Upper lobe of right lung (tissue), 1 donor: ENCODE measurements at regions not wholly inside any gene's neighbourhood (a gene's known extent, or its start where the extent isn't known, plus 50 kb on each side); places are given as distances from the start of the nearest gene placed in this dataset.

Source experiments
- ATAC-seq: fragments of 200-7000 bp; cut with Tn5 transposase; one replicate; pipeline ENCODE4 v1.9.1; 2020; ENCODE audit warnings: mild to moderate bottlenecking, moderate library complexity
- DNase-seq: peaks from one replicate; pipeline ENCODE4 v3.0.0-alpha.2; 2020
- H3K27ac ChIP-seq: fragments of 200-600 bp; one replicate; pipeline ENCODE4 v1.8.0; 2022
- H3K27me3 ChIP-seq: fragments of 200-600 bp; one replicate; pipeline ENCODE4 v1.8.0; 2022; ENCODE audit warnings: mild to moderate bottlenecking
- H3K36me3 ChIP-seq: fragments of 200-600 bp; one replicate; pipeline ENCODE4 v1.8.0; 2022
- H3K4me1 ChIP-seq: fragments of 200-600 bp; one replicate; pipeline ENCODE4 v1.8.0; 2022
- H3K4me3 ChIP-seq: fragments of 200-600 bp; one replicate; pipeline ENCODE4 v1.8.0; 2022; ENCODE audit warnings: mild to moderate bottlenecking
- H3K9me3 ChIP-seq: fragments of 200-600 bp; one replicate; pipeline ENCODE4 v1.8.0; 2022
- intact Hi-C: fragments of 100-400 bp; cut with DNase I; formaldehyde crosslinking; loops from one replicate; pipeline ENCODE4 v1.11.0; 2022
- TF ChIP-seq, protein P1 (sequence below): fragments of 200-600 bp; IDR thresholded peaks from one replicate; pipeline ENCODE4 v1.8.0; 2022; ENCODE audit warnings: antibody characterized with exemption
- donor health status: DM: no; HTN: yes; CAD: no; lungs with severe emphysema.

DNA sequence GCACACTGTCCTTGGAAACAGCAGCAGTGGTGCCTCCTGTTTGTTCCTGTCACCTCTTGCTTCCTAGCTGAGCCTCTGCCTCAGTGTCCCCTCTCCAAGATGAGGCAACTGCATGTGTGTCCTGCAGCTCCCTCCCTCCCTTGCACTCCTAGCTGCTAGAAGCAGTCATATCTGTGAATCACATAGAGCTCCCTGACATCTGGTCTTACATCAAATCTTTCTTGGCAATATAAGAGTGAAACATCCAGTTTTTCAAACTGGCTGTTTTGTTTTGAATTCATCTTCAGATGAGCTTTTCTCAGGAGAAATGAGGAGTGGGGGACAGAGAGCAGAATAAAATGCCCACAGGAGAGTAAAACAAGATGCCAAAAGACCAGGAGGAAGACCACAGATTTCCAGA, 103.7 kb downstream of the VCPKMT start:
- Histone ChIP-seq H3K9me3 (no peaks in the 10 kb centered on the region), H3K4me1 (no peaks in the 10 kb centered on the region), H3K27ac (no peak overlapping the region), H3K4me3 (no peak overlapping the region), H3K27me3 (no peaks in the 10 kb centered on the region), H3K36me3 (no peaks in the 10 kb centered on the region)
- no peak for ATAC-seq
- TF ChIP-seq, protein P1, sequence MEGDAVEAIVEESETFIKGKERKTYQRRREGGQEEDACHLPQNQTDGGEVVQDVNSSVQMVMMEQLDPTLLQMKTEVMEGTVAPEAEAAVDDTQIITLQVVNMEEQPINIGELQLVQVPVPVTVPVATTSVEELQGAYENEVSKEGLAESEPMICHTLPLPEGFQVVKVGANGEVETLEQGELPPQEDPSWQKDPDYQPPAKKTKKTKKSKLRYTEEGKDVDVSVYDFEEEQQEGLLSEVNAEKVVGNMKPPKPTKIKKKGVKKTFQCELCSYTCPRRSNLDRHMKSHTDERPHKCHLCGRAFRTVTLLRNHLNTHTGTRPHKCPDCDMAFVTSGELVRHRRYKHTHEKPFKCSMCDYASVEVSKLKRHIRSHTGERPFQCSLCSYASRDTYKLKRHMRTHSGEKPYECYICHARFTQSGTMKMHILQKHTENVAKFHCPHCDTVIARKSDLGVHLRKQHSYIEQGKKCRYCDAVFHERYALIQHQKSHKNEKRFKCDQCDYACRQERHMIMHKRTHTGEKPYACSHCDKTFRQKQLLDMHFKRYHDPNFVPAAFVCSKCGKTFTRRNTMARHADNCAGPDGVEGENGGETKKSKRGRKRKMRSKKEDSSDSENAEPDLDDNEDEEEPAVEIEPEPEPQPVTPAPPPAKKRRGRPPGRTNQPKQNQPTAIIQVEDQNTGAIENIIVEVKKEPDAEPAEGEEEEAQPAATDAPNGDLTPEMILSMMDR, result no peak
- no peak for DNase-seq
- intact Hi-C loops, result no loop called here

DNA sequence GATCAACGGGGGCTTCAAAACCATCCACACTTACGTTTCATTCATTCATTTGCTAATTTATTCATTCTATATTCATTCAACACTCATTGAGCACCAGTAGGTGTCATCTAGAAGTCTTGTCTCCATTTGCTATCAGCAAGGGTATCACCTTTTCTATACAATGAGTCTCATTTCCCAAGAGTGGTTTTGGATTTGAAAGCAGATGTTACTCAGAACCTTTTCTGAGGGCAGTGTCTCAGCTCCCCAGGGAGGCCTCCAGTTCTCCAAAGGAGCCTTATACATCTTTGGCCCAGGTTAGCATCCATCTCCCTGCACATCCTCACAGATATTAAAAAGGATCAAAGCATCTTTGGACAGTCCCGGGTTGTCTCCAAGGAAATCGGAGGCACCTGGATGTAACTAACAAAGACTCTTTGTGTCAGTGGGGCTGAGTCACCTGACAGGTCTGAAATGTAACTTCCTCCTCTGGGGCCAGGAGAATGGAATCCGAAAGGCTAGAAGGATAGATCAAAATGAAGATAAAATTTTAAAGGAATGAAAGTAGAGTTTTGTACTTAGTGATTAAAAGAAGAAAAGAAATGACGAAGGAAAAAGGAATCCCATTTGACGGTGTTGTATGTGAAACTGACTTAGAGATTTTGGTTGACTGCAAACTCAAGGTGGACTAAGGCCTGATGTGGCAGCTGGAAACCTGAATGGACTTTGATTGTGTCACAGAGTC, 103.0 kb downstream of the VCPKMT start:
- no peak overlapping the region for H3K27ac ChIP-seq
- intact Hi-C loops, result no loop called here

DNA sequence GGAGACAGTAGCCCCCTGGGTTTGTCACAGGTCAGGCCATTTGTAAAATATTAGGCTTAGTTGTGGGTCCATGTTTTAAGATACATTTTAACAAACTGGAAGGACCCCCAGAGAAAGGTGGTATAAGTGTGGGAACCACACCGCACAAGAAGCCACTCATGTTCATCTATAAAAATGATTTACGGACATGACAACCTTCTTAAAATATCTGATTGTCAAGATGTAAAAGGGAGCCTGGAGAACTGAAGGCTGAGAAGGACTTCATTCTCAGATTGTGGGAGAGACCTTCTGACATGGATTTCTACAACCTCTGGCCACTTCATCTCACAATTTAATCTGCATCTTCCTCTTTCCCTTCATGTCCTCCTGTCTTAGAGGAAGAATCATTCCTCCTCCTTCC, 102.4 kb downstream of the VCPKMT start:
- no peak for DNase-seq
- Histone ChIP-seq H3K4me3 (no peak overlapping the region), H3K36me3 (no peaks in the 10 kb centered on the region), H3K9me3 (no peaks in the 10 kb centered on the region), H3K4me1 (peaks cover 8% of the 10 kb centered on the region), H3K27ac (no peak overlapping the region), H3K27me3 (no peaks in the 10 kb centered on the region)
- TF ChIP-seq, protein P1, result no peak
- intact Hi-C loops, result no loop called here
- ATAC-seq, result no peak

More for the DNA sequence above, 103.0 kb downstream of the VCPKMT start:
- Histone ChIP-seq H3K4me1 (peaks cover 6% of the 10 kb centered on the region), H3K9me3 (no peaks in the 10 kb centered on the region), H3K36me3 (no peaks in the 10 kb centered on the region), H3K27me3 (no peaks in the 10 kb centered on the region), H3K4me3 (no peak overlapping the region)
- TF ChIP-seq, protein P1, result no peak
- DNase-seq, result no peak
- no peak for ATAC-seq

DNA sequence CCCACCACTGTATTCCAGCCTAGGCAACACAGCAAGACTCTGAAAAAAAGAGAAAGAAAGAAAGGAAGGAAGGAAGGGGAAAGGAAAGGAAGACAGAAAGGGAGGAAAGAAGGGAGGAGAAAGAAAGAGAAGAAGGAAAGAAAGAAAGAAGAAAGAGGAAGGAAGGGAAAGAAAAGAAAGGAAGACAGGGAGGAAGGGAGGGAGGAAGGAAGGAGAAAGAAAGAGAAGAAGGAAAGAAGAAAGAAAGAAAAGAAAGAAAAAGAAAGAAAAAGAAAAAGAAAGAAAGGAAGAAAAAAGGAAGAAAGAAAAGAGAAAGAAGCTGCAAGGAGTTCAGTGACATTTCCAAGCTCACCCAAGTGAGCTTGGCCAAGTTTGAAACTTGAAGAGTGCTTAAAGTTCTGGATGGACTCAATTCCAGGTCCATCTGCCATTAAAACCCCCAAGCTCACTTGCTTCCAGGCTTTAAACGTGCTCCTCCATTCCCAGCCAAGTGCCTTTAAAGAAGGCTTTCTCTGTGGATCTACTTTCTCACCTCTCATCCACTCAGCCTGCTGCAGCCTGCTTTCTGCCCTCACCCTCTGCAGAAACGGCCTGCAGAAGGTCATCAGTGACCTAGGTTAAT, 101.5 kb downstream of the VCPKMT start:
- TF ChIP-seq, protein P1, result no peak
- no peaks in the 10 kb centered on the region for H3K27me3 ChIP-seq
- peaks cover 11% of the 10 kb centered on the region for H3K4me1 ChIP-seq
- no peak overlapping the region for H3K27ac ChIP-seq
- no peaks in the 10 kb centered on the region for H3K36me3 ChIP-seq
- peaks cover 1% of the 10 kb centered on the region for H3K9me3 ChIP-seq
- DNase-seq (no peak), ATAC-seq (no peak)
- intact Hi-C loops, result no loop called here
- no peak overlapping the region for H3K4me3 ChIP-seq

DNA sequence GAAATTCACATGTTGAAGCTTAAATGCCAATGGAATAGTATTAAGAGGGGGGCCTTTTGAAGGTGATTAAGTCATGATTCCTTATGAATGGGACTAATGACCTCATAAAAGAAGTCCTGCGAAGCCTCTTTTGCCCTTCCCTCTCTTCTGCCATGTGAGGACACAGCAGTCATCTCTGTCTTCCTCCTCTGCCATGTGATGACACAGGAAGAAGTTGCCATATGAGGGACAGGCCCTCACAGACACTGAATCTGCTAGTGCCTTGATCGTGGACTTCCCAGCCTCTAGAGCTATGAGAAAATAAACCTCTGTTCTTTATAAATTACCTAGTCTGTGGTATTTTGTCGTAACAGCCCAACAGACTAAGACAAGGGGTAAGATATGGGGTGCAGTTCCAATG, 100.7 kb downstream of the VCPKMT start:
- intact Hi-C loops, result no loop called here
- Histone ChIP-seq H3K36me3 (no peaks in the 10 kb centered on the region), H3K4me3 (no peak overlapping the region), H3K27ac (no peak overlapping the region), H3K9me3 (peaks cover 8% of the 10 kb centered on the region), H3K4me1 (peaks cover 11% of the 10 kb centered on the region), H3K27me3 (no peaks in the 10 kb centered on the region)
- DNase-seq (no peak), ATAC-seq (peak; percentile 45)
- TF ChIP-seq, protein P1, result no peak
